ENCODE measurements at regions not wholly inside any gene's neighbourhood (a gene's known extent, or its start where the extent isn't known, plus 50 kb on each side); places are given as distances from the start of the nearest gene placed in this dataset.
A peak's percentile ranks its signal among the peaks of the same experiment; 100 is the strongest.

GRCh38 chr11:131025421-131026125 is 109.3 kb upstream of the SNX19 start:
- no peaks in the 10 kb centered on the region for H3K36me3 ChIP-seq (ENCODE audit: control insufficient read depth, insufficient read depth, low read length)
- DNase-seq (ENCODE audit: low read depth in 2 of 2) = peak in 1 of 2 donors; percentile 25

GRCh38 chr11:131027491-131027890 is 111.2 kb upstream of the SNX19 start:
- Histone ChIP-seq H3K27me3 (ENCODE audit: control insufficient read depth, insufficient read depth, low read length) (no peaks in the 10 kb centered on the region), H3K9me3 (ENCODE audit: control insufficient read depth, insufficient read depth, low read depth, low read length) (no peaks in the 10 kb centered on the region), H4K20me1 (ENCODE audit: control insufficient read depth, extremely low read depth, insufficient read depth, low read length) (no peaks in the 10 kb centered on the region), H3K27ac (ENCODE audit: insufficient read depth, low read length) (no peak overlapping the region), H3K4me3 (replicated peaks in 1 of 4; ENCODE audit: control extremely low read depth in 1 of 4, insufficient read depth in 1 of 4, low read depth in 3 of 4, low read length in 4 of 4) (no peak overlapping the region), H3K79me2 (ENCODE audit: control insufficient read depth, insufficient read depth, low read length) (no peaks in the 10 kb centered on the region), H3K4me1 (ENCODE audit: control insufficient read depth, extremely low read depth, insufficient read depth, low read length) (no peaks in the 10 kb centered on the region), H2AFZ (ENCODE audit: low read length) (no peak overlapping the region), H3K9ac (ENCODE audit: insufficient read depth, low read length) (no peak overlapping the region), H3K36me3 (ENCODE audit: control insufficient read depth, insufficient read depth, low read length) (no peaks in the 10 kb centered on the region), H3K4me2 (ENCODE audit: extremely low read depth, insufficient read depth, low read length) (no peak overlapping the region)
- TF ChIP-seq CTCF (conservative IDR thresholded peaks at IDR 0.05 in 1 of 2, IDR thresholded peaks at IDR 0.05 in 1 of 2; ENCODE audit: low read depth in 1 of 2, low read length in 2 of 2) (no peak), EZH2 (IDR thresholded peaks at IDR 0.05; ENCODE audit: low read length, missing control alignments) (no peak)
- DNase-seq (ENCODE audit: low read depth in 2 of 2) = peak in 1 of 2 donors; percentile 82

More at GRCh38 chr11:131025421-131026125, 109.3 kb upstream of the SNX19 start:
- Histone ChIP-seq H3K27me3 (ENCODE audit: control insufficient read depth, insufficient read depth, low read length) (no peaks in the 10 kb centered on the region), H3K4me1 (ENCODE audit: control insufficient read depth, extremely low read depth, insufficient read depth, low read length) (no peaks in the 10 kb centered on the region), H3K4me3 (replicated peaks in 1 of 4; ENCODE audit: control extremely low read depth in 1 of 4, insufficient read depth in 1 of 4, low read depth in 3 of 4, low read length in 4 of 4) (no peak overlapping the region), H3K27ac (ENCODE audit: insufficient read depth, low read length) (no peak overlapping the region), H3K9ac (ENCODE audit: insufficient read depth, low read length) (no peak overlapping the region), H2AFZ (ENCODE audit: low read length) (no peak overlapping the region), H4K20me1 (ENCODE audit: control insufficient read depth, extremely low read depth, insufficient read depth, low read length) (no peaks in the 10 kb centered on the region), H3K4me2 (ENCODE audit: extremely low read depth, insufficient read depth, low read length) (no peak overlapping the region), H3K79me2 (ENCODE audit: control insufficient read depth, insufficient read depth, low read length) (no peaks in the 10 kb centered on the region), H3K9me3 (ENCODE audit: control insufficient read depth, insufficient read depth, low read depth, low read length) (no peaks in the 10 kb centered on the region)
- no peak for TF ChIP-seq EZH2 (IDR thresholded peaks at IDR 0.05; ENCODE audit: low read length, missing control alignments)
- TF ChIP-seq CTCF (conservative IDR thresholded peaks at IDR 0.05 in 1 of 2, IDR thresholded peaks at IDR 0.05 in 1 of 2; ENCODE audit: low read depth in 1 of 2, low read length in 2 of 2) = no peak

- Histone ChIP-seq H3K27ac (ENCODE audit: insufficient read depth, low read length) (peak overlapping the region; percentile 61), H3K4me1 (ENCODE audit: control insufficient read depth, extremely low read depth, insufficient read depth, low read length) (peaks cover 4% of the 10 kb centered on the region), H3K27me3 (ENCODE audit: control insufficient read depth, insufficient read depth, low read length) (no peaks in the 10 kb centered on the region), H2AFZ (ENCODE audit: low read length) (no peak overlapping the region), H3K4me2 (ENCODE audit: extremely low read depth, insufficient read depth, low read length) (no peak overlapping the region), H3K79me2 (ENCODE audit: control insufficient read depth, insufficient read depth, low read length) (no peaks in the 10 kb centered on the region), H4K20me1 (ENCODE audit: control insufficient read depth, extremely low read depth, insufficient read depth, low read length) (no peaks in the 10 kb centered on the region), H3K9ac (ENCODE audit: insufficient read depth, low read length) (no peak overlapping the region), H3K9me3 (ENCODE audit: control insufficient read depth, insufficient read depth, low read depth, low read length) (no peaks in the 10 kb centered on the region), H3K36me3 (ENCODE audit: control insufficient read depth, insufficient read depth, low read length) (no peaks in the 10 kb centered on the region), H3K4me3 (replicated peaks in 1 of 4; ENCODE audit: control extremely low read depth in 1 of 4, insufficient read depth in 1 of 4, low read depth in 3 of 4, low read length in 4 of 4) (no peak overlapping the region)
- no peak for TF ChIP-seq CTCF (conservative IDR thresholded peaks at IDR 0.05 in 1 of 2, IDR thresholded peaks at IDR 0.05 in 1 of 2; ENCODE audit: low read depth in 1 of 2, low read length in 2 of 2)
- no peak for TF ChIP-seq EZH2 (IDR thresholded peaks at IDR 0.05; ENCODE audit: low read length, missing control alignments)
- peak; percentile 87 to 99 for DNase-seq (ENCODE audit: low read depth in 2 of 2)
These were observed 116.9 kb upstream of the SNX19 start for GRCh38 chr11:131033151-131033651.
